ENCODE measurements at regions not wholly inside any gene's neighbourhood (a gene's known extent, or its start where the extent isn't known, plus 50 kb on each side); places are given as distances from the start of the nearest gene placed in this dataset.

GRCh38 chr3:10703875-10704274 lies 112.2 kb upstream of the SLC6A11 start:
- DNase-seq (ENCODE audit: low read depth, low spot score) (no peak), ATAC-seq (peak; percentile 43; the same call in 1 of the 2 replicates)
- Histone ChIP-seq H3K4me3 (ENCODE audit: low read depth in 2 of 2, low read length in 2 of 2) (no peak overlapping the region), H3K9me3 (ENCODE audit: control insufficient read depth, insufficient read depth, low read depth, low read length) (no peaks in the 10 kb centered on the region), H3K27me3 (ENCODE audit: control insufficient read depth, insufficient read depth, low read length) (peaks cover 9% of the 10 kb centered on the region), H3K4me1 (ENCODE audit: control insufficient read depth, insufficient read depth, low read length) (no peaks in the 10 kb centered on the region), H3K27ac (ENCODE audit: low read length) (no peak overlapping the region), H3K36me3 (ENCODE audit: control insufficient read depth, insufficient read depth, low read length) (no peaks in the 10 kb centered on the region)
- ChIA-PET POLR2A (no interaction called here), CTCF (no interaction called here)
- in situ Hi-C loops (cut with HindIII; ENCODE audit: low pct_unique_long_range_greater_than_20kb, low sequenced_read_pairs) = no loop called here
- no TSS peak for BruUV-seq (replicated peaks)
- TF ChIP-seq CTCF (IDR thresholded peaks at IDR 0.05) (peak; percentile 52), TCF7L2 (IDR thresholded peaks at IDR 0.05; ENCODE audit: low read depth, low read length) (no peak)
- intact Hi-C loops (cut with micrococcal nuclease; ENCODE audit: unreplicated experiment) = no loop called here

GRCh38 chr3:10706156-10706739 lies 109.8 kb upstream of the SLC6A11 start:
- CTCF ChIA-PET = no interaction called here
- intact Hi-C loops (cut with micrococcal nuclease; ENCODE audit: unreplicated experiment) (no loop called here), in situ Hi-C loops (cut with HindIII; ENCODE audit: low pct_unique_long_range_greater_than_20kb, low sequenced_read_pairs) (no loop called here)
- H3K9me3 ChIP-seq (ENCODE audit: control insufficient read depth, insufficient read depth, low read depth, low read length) = no peaks in the 10 kb centered on the region
- no TSS peak for BruUV-seq (replicated peaks)
- H3K4me3 ChIP-seq (ENCODE audit: low read depth in 2 of 2, low read length in 2 of 2) = no peak overlapping the region
- POLR2A ChIA-PET = no interaction called here
- DNase-seq (ENCODE audit: low read depth, low spot score) (no peak), ATAC-seq (no peak)
- H3K36me3 ChIP-seq (ENCODE audit: control insufficient read depth, insufficient read depth, low read length) = no peaks in the 10 kb centered on the region
- H3K4me1 ChIP-seq (ENCODE audit: control insufficient read depth, insufficient read depth, low read length) = no peaks in the 10 kb centered on the region
- H3K27ac ChIP-seq (ENCODE audit: low read length) = no peak overlapping the region
- peaks cover 8% of the 10 kb centered on the region for H3K27me3 ChIP-seq (ENCODE audit: control insufficient read depth, insufficient read depth, low read length)
- TF ChIP-seq POLR2AphosphoS5 (IDR thresholded peaks at IDR 0.05; ENCODE audit: low read depth, low read length) (no peak), CTCF (IDR thresholded peaks at IDR 0.05) (peak; percentile 16; the same call in 1 of the 2 replicates)

GRCh38 chr3:10706740-10707399 lies 109.2 kb upstream of the SLC6A11 start:
- ChIA-PET CTCF (no interaction called here), POLR2A (interaction anchor here (0.6 kb wide), 1 partner anchor 417 kb away, joined by 7 read pairs; no protein-coding TSS in a partner anchor)
- TF ChIP-seq POLR2AphosphoS5 (IDR thresholded peaks at IDR 0.05; ENCODE audit: low read depth, low read length) (no peak), TCF7L2 (IDR thresholded peaks at IDR 0.05; ENCODE audit: low read depth, low read length) (no peak), SIN3A (IDR thresholded peaks at IDR 0.05; ENCODE audit: borderline replicate concordance, insufficient read depth, low read depth, low read length) (no peak), CTCF (IDR thresholded peaks at IDR 0.05) (no peak)
- Histone ChIP-seq H3K27me3 (ENCODE audit: control insufficient read depth, insufficient read depth, low read length) (peaks cover 10% of the 10 kb centered on the region; the same call in 1 of the 2 replicates), H3K4me1 (ENCODE audit: control insufficient read depth, insufficient read depth, low read length) (no peaks in the 10 kb centered on the region), H3K27ac (ENCODE audit: low read length) (no peak overlapping the region), H3K9me3 (ENCODE audit: control insufficient read depth, insufficient read depth, low read depth, low read length) (no peaks in the 10 kb centered on the region), H3K36me3 (ENCODE audit: control insufficient read depth, insufficient read depth, low read length) (no peaks in the 10 kb centered on the region), H3K4me3 (ENCODE audit: low read depth in 2 of 2, low read length in 2 of 2) (no peak overlapping the region)
- BruUV-seq (replicated peaks) = no TSS peak
- ATAC-seq (no peak), DNase-seq (ENCODE audit: low read depth, low spot score) (no peak)
- intact Hi-C loops (cut with micrococcal nuclease; ENCODE audit: unreplicated experiment) = no loop called here
- in situ Hi-C loops (cut with HindIII; ENCODE audit: low pct_unique_long_range_greater_than_20kb, low sequenced_read_pairs) = no loop called here
